ENCODE measurements at regions not wholly inside any gene's neighbourhood (a gene's known extent, or its start where the extent isn't known, plus 50 kb on each side); places are given as distances from the start of the nearest gene placed in this dataset.

DNA sequence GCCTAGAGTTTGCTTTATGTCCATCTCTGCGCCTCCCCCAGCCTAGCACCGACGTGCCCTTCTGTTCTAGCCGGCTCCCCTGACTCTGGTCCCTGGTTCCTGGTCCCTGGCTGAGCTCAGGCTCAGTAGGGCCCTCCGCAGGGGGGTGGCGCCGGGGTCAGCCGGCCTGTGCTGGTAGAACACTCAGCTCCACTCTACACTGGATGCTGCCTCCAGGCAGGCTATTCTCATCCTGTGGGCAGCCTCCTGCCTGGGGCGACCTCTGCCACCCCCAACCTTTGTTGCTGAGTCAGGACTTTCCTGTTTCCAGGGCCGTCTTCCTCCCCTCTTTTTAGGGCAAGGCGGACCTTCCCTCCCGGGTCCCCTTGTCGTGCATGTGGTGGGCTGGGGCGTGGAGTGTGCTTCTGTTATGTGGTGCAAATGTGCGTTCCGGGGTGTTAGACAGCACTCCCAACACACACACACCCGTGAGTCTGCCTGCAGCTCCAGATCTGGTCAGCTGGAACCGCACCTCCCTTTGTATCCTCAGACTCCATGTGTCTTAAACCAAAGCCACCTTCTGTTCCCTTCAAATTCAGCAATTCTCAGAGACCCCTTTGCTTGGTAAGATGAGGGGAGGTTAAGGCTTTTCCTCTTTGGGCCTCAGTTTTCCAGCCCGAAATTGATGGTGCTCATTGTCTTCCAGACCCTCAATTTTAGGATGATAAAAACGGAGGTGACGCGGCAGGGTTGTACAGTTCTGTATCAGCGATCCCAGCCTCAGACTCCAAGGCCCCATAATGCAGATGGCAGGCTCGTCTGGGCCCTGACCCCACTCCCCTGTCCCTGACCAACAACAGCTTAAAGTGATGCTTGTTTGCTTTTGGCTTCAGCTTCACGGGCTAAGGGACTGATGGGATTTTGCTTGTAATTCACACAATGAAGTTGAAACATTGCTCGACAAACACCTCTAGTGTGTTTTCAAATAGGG is 1327.9 kb downstream of the BRD1 start:
- intact Hi-C loops (cut with DNase I) = loop anchor here (10.0 kb wide), 2 partner anchors 875 to 1655 kb away; no protein-coding TSS in a partner anchor
- DNase-seq = peak in 4 of 10 donors; percentile 9 to 84 (median 65)

DNA sequence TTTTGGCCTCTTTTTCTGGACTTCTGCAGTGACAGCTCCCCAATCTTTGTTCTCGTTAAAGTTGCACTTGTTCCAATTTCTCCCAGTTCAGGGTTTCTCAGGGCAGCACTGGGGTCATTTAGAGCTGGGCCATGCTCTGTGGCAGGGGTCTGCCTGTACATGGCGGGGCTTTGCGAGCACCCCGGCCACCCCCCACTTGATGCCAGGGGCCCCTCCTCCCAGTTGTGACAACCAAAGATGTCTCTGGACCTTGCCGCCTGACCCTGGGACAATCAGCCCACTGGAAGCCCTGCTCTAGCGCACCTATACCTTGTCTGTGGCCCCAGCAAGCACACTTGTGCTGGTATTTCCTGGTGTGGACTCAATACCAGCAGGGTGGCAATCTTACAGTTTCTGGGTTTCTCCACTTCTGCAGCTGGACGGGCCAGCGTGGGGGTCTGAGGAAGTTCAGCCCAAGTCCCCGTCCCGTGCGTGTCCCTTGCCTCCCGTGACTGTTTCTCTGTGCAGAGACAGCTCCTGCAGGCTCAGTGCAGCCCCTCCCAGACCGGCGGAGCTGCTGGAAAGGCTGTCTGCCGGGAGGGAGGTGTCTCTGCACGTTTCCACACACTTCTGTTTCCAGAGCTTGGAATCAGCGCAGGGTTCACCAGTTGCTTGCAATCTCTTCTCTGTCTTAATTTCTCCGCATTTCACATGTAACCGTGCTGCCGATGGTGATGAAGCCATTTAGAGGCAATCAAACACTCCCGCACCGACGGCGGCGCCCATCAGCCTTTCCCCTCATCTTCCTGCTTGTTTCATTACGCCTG is 1328.9 kb downstream of the BRD1 start:
- intact Hi-C loops (cut with DNase I) = loop anchor here (10.0 kb wide), 2 partner anchors 874 to 1654 kb away; no protein-coding TSS in a partner anchor
- DNase-seq = peak in 4 of 10 donors; percentile 25 to 89 (median 72)

DNA sequence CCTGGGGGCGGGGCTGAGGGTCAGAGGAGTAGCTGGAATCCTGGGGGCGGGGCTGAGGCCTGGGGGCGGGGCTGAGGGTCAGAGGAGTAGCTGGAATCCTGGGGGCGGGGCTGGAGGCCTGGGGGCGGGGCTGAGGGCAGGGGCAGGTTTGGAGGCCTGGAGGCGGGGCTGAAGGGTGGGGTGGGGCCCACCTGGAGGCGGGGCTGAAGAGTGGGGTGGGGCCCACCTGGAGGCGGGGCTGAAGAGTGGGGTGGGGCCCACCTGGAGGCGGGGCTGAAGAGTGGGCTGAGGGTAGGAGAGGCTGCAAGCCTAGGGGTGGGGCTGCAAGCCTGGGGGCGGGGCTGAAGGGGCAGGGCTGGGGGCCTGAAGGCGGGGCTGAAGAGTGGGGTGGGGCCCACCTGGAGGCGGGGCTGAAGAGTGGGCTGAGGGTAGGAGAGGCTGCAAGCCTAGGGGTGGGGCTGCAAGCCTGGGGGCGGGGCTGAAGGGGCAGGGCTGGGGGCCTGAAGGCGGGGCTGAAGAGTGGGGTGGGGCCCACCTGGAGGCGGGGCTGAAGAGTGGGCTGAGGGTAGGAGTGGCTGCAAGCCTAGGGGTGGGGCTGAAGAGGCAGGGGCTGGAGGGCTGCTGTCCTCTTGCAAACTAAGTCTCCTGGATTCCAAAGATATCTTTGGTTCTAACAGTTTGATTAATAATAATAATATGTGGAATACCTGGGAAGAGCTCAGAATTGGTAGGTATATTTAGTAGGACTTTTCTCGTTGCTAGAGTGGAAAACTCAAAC is 1329.7 kb downstream of the BRD1 start:
- peak in 1 of 10 donors; percentile 13 for DNase-seq
- intact Hi-C loops (cut with DNase I) = loop anchor here (10.0 kb wide), 2 partner anchors 873 to 1653 kb away; no protein-coding TSS in a partner anchor

DNA sequence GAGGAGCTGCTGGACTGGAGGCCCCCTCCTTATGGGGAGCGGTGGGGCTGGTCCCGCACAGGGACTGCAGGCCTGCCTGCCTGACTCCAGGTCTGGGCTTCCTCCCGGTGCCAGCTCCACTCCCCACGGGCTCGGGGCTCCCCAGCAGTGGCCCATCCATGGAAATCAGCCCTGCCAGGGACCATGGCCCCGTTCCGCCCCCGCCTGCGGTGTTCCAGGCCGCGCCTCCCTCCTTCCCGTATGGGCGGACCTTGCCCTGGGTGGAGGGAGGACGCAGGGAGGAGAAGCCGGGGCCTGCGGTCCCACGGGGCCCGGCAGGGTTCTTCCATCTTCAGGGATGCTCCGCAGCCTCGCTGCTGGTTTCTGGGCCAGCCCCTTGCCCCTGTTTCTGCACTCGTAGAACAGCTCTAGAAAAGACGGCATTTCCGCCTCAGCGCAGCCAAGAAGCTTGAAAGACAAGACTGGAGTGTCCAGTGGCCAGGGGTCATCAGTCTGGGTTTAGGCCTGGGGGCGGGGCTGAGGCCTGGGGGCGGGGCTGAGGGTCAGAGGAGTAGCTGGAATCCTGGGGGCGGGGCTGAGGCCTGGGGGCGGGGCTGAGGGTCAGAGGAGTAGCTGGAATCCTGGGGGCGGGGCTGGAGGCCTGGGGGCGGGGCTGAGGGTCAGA is 1330.6 kb downstream of the BRD1 start:
- peak in 4 of 10 donors; percentile 27 to 77 (median 59) for DNase-seq
- intact Hi-C loops (cut with DNase I) = loop anchor here (10.0 kb wide), 2 partner anchors 872 to 1652 kb away; no protein-coding TSS in a partner anchor

DNA sequence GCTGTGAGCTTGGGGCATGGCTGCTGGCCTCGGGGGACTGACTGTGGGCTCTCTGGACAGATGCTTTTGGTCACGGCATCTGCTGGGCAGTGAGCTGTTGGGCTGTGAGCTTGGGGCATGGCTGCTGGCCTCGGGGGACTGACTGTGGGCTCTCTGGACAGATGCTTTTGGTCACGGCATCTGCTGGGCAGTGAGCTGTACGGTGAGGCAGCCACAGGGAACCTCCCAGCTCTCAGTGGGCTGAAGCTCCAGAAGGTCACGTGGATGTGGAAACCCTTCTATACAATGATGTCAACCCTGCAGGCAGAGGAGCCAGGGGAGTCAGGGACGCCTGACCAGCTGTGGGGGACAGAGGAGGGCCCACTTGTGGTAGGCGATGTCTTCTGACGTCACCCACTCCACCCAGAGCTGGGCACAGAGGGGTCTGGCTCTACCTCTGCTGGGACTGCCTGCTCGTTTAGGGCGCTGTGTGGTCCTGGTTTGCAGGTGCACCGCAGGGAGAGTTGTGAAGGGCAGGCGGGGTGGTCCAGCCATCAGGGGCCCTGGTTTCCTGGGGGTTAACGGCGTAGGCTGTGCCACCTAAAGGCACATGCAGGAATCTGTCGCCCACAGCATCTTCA is 1331.3 kb downstream of the BRD1 start:
- intact Hi-C loops (cut with DNase I) = loop anchor here (10.0 kb wide), 2 partner anchors 872 to 1652 kb away; no protein-coding TSS in a partner anchor
- DNase-seq = peak in 4 of 10 donors; percentile 18 to 70 (median 44)

DNA sequence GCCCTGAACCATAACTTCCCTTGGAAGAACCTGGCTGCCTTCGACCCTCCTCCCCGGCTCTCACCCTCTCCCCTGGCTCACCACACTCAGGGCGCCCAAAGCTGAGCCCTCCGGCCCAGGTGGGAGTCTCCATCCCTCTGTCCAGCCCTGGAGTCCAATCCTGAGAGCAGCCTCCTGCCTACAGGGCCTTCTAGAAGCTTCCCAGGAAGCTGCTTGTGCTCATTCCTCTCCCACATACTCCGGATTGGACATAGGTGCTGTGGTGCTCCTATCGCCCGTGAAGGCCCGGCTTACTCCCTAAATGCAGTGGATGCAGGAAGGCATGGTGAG is 1332.0 kb downstream of the BRD1 start:
- peak in 2 of 10 donors; percentile 40 to 72 for DNase-seq
- intact Hi-C loops (cut with DNase I) = loop anchor here (10.0 kb wide), 2 partner anchors 871 to 1651 kb away; no protein-coding TSS in a partner anchor

DNA sequence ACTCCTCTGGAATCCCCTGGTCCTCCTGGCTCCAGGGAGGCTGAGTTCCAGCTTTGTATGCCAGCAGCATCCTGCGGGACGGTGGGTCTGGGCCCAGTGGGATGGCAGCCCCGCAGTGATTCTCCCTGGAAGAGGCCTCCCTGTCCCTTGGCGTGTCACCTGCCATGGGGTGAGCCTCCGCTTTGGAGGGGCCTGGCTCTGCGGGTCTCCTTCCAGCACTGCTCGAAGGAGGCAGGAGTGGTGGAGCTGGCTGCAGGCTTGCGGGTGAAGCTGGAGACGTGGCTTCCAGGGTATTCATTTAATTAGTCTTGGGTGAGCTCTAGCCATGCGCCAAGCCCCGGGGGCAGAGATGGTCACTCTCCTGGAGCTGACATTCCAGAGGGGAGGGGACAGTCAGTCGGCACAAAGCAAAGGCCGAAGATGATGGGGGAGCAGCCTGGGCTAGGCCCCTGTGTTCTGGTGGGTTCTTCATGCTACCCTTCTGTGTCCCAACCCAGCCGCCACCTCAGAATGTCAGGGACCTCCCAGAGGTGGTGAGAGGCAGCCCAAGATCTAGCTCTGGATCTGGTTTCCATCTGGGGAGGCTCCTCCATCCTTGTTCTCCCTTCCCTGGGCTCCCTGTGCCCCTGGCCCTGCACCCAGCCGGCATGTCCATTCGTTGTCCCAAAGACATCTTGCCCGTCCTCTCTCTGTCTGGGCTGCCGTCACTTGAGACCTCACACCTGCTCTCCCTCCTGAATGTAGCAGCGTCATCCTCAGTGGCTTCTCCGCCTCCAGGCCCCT is 1332.5 kb downstream of the BRD1 start:
- DNase-seq = peak in 5 of 10 donors; percentile 8 to 85 (median 60)
- intact Hi-C loops (cut with DNase I) = loop anchor here (5.0 to 10.0 kb wide), 3 partner anchors 88 to 1650 kb away; no protein-coding TSS in a partner anchor

DNA sequence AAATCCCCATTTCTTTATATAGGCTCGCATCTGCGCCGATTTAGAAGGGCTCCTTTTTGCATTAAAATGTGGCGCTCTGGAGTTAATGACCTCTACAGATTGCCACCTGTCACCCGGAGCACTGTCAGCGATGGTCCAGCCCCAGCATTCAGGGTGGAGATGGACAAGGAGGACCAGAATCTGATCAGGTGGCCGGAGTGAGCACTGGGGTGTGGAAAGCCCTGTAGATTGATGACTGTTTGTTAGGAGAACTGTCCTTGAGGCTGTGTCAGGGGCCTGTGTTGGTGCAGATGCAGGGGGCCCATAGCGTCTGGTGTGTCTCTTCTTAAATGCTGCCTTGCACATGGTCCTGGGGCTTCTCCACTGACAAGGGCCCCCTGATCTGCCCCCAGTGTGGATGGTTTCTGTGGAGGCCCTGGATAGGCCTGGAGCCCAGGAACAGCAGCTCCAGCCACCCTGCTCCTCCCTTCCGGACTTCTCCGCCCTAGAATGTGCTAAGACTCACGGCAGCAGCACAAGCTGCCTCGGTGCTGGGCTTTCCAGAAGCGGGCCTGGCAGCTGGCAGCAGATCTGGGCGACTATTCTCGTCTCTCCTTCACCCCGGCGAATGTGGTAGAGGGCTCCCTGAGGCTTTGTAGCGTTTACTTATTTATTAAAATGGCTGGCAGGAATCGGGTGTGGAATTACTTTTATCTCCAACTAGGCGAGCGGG is 1333.3 kb downstream of the BRD1 start:
- DNase-seq = peak in 5 of 10 donors; percentile 13 to 88 (median 80)
- intact Hi-C loops (cut with DNase I) = loop anchor here (5.0 to 10.0 kb wide), 3 partner anchors 87 to 1650 kb away; no protein-coding TSS in a partner anchor

DNA sequence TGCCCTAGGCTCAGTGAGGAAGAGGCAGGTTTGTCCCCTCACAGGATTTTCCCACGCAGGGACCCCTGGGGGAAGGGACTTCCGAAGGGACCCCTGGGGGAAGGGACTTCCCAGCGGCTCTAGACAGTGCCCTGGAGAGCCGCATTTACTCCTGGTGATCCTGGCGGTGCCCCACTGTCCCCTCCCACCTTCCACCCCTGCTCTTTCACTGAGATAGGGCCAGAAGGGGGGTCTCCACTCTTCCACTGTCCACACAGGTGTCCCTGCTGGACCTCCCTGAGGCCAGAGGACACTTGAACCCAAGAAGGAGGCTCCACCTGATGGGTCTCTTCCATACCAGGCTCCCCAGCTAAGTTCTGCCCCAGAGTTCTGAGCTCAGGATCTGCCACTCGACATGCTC is 1333.9 kb downstream of the BRD1 start:
- intact Hi-C loops (cut with DNase I) = loop anchor here (5.0 to 10.0 kb wide), 3 partner anchors 86 to 1649 kb away; no protein-coding TSS in a partner anchor
- DNase-seq = peak in 2 of 10 donors; percentile 9 to 39

DNA sequence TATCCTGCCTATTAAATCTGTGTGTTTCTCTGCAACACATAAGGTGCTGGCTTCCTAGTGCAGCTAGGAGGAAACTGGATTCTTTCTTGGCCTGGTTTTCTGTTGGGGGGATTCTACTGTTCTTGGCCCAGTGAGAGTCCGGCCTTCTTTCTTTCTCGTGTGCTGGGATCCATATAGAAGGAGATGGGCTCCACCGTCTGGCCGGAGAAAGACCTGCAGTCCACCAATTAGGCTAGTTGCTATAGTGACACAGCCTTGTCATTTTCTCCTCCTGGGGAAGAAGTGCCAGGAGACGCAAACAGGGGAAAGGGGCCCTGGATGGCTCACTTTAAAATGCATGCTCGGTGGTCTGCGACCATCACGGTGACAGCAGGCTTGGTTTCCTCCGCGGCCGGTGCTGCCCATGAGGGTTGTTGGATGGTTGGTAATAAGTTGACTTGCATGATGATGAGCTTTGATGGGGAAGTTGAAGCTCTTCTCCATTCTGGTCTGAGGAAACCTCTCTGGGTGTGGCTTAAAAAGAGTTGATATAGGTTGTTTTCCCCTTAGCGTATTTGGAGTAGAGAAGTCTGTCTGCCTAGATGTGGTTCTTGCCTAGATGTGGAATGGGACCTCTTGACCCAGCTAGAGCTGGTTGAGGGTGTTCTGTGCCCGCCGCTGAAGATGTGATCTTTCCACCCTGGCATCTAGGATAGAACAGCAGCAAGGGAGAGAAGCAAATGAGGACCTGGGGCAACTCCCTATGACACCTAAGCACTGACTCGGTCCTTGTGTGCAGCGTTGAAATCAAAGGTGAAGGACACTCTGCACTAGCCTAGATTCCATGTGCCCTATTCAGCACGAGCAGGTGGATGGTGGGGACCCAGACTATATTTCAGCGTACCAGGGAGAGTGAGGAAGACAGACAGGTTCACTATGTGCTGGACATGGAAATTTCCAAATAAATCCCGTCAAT is 1335.0 kb downstream of the BRD1 start:
- peak in 9 of 10 donors; percentile 61 to 95 (median 78) for DNase-seq
- intact Hi-C loops (cut with DNase I) = loop anchor here (5.0 to 10.0 kb wide), 3 partner anchors 85 to 1648 kb away; no protein-coding TSS in a partner anchor

DNA sequence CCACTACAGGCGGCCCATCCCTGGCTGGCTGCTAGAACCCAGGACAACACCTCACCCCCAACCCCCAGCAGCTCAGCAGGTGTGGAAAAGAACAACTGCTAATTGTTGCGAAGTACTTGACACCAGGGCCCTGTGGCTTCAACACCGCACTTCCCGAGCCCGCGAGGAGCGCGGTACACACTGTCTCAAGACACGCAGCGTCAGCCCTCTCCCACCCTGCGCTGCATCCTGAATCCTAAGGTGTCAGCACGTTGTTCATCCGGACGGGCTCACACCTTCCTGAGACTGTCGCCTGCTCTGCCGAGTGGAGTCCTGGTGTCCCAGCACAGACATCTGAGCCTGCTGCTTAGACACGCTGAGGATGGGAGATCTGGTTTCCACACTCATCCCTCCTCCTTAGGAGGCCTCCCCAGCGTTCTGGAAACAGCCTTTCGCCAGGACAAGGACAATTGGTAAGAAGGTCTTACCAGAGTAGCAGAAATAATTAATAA is 1336.2 kb downstream of the BRD1 start:
- intact Hi-C loops (cut with DNase I) = loop anchor here (5.0 to 10.0 kb wide), 3 partner anchors 84 to 1647 kb away; no protein-coding TSS in a partner anchor
- DNase-seq = peak in 4 of 10 donors; percentile 28 to 87 (median 80)

DNA sequence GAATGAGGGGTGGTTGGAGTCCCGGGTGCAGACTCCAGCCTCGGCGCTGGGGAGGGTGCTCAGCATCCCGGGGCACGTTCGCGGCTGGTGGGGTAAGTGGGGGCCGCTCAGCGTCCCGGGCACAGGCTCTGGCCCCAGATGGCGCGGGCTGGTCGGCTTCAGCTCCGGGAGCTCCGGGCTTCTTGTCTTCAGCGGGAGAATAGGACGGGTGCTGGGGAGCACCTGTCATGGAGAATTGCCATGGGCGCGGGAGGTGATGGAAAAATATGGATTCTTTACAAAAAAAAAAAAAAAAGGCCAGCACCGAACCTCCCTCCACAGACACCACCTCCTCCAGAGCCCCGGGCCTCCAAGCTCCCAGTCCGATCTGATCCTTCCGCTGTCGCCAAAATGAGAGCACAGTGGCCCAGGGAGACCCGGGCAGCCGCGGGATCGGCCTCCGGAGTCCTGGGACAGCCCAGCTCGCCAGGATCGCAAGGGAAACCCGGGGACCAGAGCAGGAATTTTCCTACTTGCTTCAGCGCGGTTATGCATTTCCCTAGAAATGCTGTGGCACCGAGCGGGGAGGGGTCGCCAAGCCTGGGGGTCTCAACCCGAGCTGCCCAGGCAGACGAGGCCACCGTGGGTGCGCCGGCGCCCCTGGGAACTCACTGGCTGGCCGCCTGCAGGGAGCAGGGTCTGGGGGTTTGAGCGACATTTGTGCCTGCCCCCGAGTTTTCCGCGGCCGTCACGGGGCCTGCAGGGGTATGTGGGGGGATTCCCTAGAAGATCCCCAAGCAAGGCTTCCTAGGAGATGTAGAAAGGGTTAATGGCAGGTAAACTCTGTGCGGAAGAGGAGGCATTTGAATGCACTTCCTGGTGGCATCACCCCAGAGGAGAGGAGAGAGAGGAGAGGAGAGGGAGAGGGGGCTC is 1336.9 kb downstream of the BRD1 start:
- peak in 4 of 10 donors; percentile 30 to 83 (median 79) for DNase-seq
- intact Hi-C loops (cut with DNase I) = loop anchor here (5.0 to 10.0 kb wide), 3 partner anchors 83 to 1646 kb away; no protein-coding TSS in a partner anchor

DNA sequence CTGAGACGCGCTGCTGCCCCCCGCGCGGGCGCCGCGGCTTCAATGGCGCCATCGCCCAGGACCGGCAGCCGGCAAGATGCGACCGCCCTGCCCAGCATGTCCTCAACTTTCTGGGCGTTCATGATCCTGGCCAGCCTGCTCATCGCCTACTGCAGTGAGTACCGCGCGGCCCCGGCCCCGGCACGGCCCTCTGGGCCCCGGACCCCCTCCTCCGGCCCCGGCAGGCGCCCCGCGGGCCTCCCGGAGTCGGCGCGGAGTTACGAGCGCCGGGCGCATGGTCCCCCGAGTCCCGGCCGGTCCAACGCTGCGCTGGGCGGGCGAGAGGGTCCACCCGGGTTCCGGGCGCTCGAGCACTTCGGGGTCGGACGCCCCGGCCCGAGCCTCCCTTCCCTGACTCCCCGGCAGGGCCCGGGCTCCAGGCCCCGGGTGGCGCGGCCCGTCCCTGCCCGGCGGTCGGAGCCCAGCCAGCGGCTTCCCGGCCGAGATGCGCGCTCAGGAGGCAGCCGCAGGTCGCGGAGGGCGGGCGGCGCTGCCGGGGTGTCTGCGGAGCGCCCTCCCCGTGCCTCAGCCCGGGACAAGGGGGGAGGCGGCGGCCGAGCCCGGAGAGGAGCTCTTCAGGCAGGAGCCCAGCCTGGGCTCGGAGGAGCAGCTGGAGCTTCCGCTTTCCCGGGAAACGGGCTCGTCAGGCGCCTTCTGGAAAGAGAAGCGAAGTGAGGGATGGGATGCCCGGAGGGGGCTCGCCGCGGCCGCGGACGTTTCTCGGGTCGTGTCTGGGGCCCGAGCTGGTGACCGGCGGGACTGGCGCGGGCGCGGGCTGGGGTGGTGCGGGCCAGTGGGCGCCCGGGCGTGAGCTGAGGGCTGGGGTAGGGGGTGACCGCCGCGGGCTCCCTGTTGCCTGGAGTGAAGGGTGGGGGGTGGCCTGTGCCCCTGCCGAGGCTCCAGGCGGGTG is 1337.8 kb downstream of the BRD1 start:
- intact Hi-C loops (cut with DNase I) = loop anchor here (5.0 to 10.0 kb wide), 3 partner anchors 83 to 1645 kb away; no protein-coding TSS in a partner anchor
- DNase-seq = peak in 5 of 10 donors; percentile 31 to 88 (median 74)

Measured in posterior cingulate gyrus (tissue), 11 donors.